ENCODE measurements at regions not wholly inside any gene's neighbourhood (a gene's known extent, or its start where the extent isn't known, plus 50 kb on each side); places are given as distances from the start of the nearest gene placed in this dataset.

DNA sequence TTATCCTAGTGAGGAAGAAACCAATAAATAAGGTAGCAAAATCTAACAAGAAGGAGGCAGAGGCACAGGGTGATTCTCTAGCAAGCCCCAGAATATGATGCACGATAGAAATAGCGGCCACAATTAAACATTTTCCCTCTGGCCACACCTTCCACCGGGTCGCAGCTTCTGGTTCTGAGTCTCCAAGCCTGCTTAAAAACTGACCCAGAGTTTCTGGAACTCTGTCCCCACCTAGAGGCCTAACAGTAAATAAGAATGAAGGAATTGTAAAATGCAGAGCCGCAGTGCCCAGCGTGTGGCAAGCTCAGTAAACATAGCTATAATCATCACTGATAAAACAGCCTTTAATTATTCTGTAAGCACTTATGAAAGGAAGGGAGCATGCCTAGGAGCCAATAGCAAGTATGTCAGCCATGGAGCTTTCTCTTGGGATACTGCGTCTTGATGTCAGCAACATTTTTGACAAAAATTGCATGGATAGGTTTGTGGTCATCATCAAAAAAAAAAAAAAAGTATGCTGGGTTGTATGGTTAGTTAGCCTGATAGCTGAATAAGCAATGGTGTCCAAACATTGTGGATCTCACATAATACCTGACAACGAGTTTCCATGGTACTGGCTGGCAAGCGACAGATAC is 465.5 kb downstream of the DNAH5 start:
- FAIRE-seq = no peak

DNA sequence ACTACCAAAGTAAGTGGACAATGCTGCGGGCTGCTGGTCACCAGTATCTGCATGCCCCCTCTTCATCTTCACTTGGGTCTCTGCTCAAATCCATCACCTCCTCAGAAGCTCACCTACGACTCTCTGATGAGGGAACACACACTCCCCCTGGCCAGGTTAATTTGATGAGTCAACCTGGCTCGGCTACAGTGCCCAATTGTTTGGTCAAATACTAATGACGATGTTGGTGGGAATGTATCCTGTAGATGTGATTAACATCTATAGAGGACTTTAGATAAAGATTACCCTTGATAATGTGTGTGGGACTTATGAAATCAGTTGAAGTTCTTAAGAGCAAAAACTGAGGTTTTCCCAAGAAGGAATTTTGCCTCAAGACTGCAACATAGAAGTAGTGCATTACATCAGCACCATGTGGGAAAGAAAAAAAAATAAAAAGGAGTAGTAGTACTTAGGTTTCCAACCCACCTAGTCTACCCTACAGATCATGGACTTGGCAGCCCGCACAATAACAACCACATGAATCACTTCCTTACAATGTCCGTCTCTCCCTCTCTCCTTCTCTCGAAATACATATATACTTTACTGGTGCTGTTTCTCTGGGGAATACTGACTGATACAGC is 467.3 kb downstream of the DNAH5 start:
- DNase-seq (ENCODE audit: low spot score) (peak; percentile 72), FAIRE-seq (peak; percentile 72)

More for the DNA sequence above, 465.5 kb downstream of the DNAH5 start:
- DNase-seq (ENCODE audit: low spot score) = peak; percentile 76

DNA sequence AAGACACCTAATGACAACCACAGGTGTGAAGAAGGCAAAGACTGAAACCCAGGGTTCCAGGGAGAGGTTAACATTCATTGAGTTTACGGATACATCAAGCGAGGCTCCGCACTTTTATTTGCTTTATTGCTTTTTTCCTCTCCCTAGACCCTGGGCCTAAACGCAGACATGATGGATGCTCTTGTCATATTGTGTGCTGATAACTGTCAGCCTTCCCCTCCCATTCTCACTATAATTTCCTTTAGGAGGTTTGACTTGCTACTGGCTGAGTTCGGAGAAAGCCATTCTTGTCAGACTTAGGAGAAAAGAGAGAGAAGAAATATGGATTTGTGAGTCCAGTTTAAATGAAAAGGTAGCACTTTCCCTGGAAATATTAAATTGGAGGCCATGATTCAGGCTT is 471.6 kb downstream of the DNAH5 start:
- DNase-seq (ENCODE audit: low spot score) (no peak), FAIRE-seq (no peak)

DNA sequence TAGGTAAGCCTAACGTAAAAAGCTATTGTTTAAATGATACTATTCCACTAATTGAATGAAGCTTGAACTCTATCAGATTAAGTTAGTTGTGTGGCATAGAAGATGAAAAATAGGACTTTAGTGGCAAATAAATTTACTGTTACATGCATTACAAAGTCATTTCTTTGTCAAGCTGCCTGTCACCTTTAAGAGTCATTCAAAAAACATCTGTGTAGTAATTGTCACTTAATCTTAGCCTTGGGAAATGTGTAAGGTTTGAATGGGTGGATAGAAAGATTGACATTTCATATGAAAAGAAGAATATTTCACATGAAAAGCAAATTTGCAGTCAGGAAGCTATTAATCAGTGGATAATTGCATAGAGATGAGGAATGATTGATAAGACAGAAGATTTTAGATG is 473.5 kb downstream of the DNAH5 start:
- FAIRE-seq = no peak

DNA sequence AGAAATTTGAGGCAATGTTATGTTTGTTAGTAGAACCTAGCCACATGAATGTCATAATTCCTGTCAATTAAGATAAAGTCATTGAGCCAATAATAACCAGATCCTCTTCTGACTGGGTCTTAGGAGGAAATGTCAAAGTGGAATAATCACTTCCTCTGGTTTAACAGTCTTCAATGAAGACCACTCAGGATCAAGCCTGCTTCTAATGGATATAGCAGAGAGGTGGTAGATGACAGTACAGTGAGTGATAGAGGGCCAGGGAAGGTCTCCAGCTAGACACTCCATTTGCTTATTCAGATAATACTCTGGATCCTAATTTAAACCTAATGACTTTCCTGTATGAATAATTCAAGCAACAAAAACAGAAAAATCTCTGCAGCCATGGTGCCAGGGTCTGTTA is 474.2 kb downstream of the DNAH5 start:
- FAIRE-seq = no peak
- no peak for DNase-seq (ENCODE audit: low spot score)

More for the DNA sequence above, 473.5 kb downstream of the DNAH5 start:
- no peak for DNase-seq (ENCODE audit: low spot score)

DNA sequence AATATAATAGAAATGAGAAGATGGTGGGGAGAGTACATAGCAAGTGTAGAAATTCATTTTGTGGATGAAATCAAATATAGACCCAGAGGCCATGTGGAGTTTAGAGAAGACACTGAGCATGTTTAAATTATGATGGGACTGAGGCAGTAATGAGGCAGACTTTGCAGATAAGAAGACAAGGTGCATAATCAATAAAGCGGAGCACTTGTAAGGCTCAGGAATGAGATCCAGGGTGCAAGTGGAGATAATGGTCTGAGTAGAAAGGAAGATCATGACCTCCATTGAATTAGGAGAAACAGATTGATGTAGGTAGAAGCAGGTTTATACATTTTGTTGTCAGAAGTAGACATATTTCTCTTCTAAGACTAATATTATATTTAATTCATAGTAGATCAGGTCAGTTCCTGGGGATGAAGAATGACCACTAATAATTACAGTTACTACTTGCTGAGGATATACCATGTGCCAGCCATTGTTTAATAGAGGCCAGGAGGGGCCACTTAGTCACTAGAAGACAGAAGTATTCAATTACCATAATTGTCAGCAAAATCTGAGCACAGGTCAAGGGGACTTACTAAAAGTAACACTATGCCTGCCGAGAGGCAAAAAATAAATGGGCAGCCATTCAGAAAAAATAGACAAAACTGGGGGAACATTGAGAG is 479.8 kb downstream of the DNAH5 start:
- no peak for FAIRE-seq
- DNase-seq (ENCODE audit: low spot score) = no peak

DNA sequence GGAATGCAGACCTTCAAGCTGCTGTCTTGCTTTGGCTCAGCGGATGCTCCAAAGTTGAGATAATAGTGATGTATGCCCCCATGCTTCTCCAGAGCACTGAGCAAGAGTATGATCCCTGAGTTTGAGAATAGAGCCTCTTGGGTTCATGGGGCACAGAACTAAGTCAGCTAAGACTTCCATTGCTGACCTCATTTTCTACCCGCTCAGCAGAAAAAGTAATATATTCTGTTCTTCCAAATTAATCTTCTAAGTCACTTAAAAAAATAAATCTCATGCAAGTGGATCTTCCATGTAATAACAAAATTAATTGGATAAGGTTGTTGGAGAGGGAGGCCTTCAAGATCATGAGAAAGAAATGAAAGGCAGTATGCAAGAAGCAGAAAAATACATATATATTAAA is 483.9 kb downstream of the DNAH5 start:
- no peak for FAIRE-seq
- DNase-seq (ENCODE audit: low spot score) = no peak

DNA sequence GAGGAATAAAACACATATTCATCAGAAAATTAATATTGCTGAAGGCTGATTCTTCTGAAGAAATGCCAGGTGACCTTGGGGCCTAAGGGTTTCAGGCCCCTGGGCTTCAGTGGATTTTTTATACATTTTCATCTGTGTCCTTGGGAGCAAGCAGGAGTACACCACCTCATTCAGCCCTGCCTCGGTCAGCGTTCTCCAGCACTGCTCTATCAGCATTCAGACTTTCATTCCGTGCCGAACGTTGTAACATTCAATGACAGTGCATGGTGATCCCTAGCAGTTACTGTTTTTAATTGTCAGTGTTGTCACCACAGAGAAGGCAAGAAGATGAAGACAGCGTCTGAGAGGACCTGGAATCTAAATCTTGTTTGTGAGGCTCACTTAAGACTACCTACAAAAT is 490.4 kb downstream of the DNAH5 start:
- FAIRE-seq (no peak), DNase-seq (ENCODE audit: low spot score) (no peak)

DNA sequence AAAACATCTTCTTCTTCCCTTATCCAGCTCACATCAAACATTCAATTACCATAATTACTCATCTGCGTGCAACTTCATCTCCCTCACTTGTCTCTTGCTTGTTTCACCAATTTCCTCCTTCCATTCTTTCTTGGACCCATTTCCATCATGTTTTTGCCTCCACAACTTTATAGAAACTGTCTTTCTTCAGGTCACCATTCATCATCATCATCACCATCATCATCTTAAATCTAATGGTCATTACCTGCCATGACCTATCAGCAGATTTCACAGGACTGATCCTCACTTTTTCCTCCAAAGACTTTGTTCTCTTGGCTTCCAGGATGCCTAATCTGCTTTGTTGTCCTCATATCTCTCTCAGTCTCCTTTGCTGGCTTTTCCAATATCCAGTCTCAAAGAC is 495.6 kb downstream of the DNAH5 start:
- DNase-seq (ENCODE audit: low spot score) (no peak), FAIRE-seq (no peak)

DNA sequence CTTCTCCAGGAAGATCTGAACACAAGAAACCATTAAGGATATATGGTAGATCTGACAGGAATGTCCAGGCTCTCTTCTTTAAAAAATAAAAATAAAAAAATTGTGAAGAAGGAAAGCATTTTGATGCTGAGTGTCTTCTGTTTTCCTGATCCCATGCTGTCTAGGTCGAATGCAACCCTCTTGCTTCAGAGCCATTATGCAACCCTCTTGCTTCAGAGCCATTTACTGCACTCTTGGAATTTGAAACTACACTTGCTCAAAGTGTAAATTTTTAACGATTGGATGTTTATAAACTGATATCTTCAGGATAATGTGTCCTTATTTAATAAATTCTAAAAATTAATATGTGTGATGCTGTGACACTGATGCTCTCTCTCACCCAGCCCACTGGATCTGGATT is 505.1 kb downstream of the DNAH5 start:
- no peak for DNase-seq (ENCODE audit: low spot score)
- no peak for FAIRE-seq

DNA sequence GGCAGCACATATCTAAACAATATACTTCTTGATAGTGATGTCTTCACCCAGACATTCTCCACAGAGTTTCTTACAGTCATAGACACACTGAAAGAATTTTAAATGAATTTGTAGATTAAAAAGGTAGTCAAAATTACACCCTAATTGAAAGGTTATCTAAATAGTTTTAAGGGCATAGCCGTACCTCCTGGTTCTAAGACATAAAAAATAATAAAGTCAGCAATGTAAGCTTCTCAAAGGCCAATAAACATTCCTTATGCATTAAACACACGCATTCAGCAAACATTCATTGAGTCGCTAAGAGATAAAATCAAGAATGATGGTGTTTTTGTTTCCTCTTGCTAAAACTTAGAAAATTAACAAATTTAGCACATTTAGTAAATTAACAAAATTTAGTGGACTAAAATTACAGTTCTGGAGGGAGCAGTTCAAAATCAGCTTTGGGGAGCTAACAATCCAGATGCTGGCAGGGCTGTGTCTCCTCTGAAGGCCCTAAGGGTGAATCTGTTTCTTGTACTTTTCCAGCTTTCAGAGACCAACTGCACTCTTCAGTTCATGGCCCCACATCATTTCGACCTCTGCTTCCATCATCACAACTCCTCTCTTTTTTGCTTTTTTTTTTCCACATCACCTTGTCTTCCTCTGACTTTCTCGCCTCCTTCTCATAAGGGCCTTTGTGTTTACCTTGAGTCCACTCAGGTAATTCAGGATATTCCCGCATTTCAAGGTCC is 516.5 kb downstream of the DNAH5 start:
- FAIRE-seq = no peak
- DNase-seq (ENCODE audit: low spot score) = no peak

DNA sequence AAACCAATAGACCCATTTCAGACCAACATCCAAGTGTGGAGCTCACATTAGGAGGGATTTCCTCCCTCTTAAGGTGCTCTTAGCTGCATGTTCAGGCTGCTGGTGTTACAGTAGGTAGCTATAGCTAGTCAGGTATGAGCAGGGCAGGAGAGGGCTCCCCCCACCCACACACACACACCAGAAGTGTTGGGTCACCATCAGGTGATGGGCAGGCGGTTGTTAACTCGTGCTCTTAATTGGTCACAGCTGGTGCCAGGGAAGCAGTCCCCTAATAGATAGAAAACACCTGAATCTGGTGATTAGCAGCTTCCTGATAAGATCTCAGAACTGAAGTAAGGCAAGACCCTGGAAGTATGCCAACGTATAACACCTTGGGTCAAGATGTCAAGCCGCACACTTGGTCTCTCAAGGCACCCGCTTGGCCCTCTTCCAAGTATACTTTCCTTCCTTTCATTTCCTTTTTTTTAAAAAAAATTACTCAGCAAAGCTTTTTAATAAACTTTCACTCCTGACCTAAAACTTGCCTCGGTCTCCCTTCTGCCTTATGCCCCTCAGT is 532.4 kb downstream of the DNAH5 start:
- FAIRE-seq (no peak), DNase-seq (ENCODE audit: low spot score) (no peak)

DNA sequence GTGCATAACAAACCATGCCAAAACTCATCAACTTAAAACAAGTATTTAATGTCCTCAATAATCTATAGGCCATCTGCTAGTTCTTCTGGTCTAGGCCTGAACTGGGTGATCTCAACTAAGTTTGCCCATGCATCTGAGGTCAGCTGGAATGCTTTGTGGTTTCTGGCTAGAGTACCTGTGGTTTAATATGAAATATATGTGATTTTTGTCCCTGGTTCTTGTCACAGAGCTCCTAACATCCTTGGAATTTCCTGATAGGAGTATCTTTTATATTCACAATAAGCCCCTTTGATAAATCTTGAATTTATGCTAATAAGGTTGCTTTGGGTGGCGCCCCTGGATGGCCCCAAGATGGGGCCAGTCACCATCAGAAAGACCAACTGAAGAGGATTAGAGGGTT is 535.9 kb downstream of the DNAH5 start:
- peak; percentile 60 for DNase-seq (ENCODE audit: low spot score)
- FAIRE-seq = peak; percentile 32

DNA sequence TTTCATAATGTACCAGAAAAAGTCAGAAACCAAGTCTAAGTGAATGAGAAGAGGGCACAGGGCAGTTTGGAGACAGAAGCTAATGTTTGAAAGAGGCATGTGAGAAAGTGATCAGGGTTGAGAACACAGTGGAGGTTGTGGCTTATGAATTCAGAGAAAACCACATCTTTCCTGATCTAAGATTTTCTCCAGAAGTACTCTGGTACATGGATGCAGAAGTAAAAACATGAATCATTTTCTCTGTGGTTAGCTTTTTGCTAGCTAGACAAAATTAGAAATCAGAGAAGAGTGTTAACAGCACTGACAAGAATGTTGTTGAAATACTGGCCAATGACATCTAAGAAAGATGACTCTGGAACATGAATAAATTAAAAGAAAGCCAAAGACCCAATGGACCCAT is 541.1 kb downstream of the DNAH5 start:
- DNase-seq (ENCODE audit: low spot score) (no peak), FAIRE-seq (no peak)

DNA sequence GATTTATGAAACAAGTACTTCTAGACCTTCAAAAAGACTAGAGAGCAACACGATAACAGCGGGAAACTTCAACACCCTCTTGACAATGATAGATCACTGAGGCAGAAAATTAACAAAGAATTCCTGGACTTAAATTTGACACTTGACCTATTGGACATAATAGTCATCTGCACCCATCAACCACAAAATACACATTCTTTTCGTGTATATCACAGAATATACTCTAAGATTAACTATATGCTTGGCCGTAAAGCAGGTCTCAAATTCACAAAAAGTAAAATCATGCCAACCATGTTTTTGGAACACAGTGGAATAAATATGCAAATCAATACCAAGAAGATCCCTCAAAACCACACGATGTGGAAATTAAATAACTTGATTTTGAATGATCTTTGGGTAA is 559.4 kb downstream of the DNAH5 start:
- FAIRE-seq (no peak), DNase-seq (ENCODE audit: low spot score) (no peak)

DNA sequence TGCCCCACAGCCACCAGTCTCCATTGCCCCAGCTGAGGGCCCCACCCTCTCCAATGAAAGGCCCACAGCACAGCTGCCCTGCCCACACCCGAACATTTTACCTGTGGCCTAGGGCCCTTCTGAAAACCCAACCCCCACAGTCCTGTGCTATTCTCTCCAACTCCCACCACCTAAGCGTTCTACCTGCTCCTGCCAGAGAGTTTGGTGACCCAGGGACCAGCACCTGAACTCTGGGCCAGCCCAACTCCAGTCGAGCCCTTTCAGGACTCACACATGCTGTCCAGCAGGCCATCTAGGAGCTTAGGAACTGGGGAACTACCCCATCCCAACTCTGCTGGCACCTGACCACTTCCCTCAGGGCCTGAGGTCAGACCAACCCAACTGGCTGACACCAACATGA is 562.3 kb downstream of the DNAH5 start:
- no peak for FAIRE-seq
- DNase-seq (ENCODE audit: low spot score) = no peak

DNA sequence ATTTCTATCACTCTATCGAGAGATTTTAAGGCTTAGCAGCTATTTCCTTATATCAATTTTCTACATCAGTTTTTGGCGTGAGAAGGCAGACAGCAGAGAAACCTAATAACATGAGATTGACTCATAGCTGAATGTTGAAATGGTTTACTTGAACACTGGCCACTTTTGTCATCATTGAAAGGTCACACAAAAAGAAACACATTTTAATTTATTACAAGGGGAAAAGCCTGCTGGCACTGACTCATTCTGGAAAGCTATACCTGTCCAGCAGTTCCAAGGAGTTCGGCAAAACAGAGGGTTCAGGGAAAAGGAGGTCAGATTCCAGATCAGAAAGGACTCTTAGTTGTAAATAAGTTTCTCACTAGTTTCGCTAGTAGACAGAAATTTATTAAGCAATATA is 566.4 kb downstream of the DNAH5 start:
- FAIRE-seq (no peak), DNase-seq (ENCODE audit: low spot score) (peak; percentile 12)

DNA sequence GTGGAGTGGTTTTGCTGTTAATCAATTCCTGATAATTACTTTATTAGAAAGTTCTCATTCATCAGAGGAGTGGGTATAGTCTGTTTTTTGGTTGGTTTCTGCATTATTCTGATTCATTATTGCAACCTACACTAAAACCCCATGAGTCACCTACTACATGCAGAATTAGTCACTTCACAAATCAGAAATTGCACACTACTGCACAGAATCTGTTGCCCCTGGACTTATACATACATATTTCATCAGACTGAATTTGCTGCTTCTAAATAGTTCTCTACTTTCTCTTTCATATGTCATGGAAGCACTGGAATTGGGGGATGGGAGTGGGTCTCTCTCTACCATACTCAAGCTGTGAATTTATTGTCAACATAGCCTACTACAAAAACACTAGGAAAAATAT is 585.1 kb downstream of the DNAH5 start:
- no peak for FAIRE-seq
- DNase-seq (ENCODE audit: low spot score) = no peak

DNA sequence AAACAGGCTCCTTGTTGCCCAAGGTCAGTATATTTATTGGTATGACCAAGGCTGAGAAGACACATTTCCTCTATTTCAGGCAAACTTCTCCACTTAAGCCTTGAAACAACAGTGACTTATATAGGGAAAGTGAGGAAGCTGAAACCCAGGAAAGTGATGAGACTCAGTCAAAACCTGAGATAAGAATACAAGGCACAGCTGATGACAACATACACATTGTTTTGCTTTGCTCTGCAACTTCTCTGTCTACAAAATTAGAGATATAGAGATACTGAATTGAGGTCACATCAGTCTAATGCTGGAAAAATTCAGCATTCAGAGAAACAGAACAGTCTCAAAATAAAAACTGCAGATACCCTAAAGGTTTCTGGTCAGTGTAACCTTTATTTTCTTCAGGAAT is 586.1 kb downstream of the DNAH5 start:
- FAIRE-seq = peak; percentile 37
- no peak for DNase-seq (ENCODE audit: low spot score)

DNA sequence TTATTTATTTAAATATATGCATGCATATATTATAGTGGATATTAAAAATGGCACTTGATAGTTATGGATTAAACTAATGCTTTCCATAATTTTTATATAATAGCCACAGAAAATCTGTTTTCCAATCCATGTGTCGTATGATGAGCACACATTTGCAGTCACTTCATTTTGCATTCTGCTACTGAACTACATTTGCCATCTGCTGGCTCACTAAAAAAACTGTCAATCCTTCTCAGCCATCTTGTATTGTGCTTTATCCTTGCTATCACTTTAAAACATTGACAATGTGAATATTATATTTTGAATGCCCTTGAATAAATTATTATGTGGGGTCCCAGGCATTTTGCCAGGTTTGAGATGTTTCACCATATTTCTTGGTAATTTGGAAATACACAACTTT is 586.6 kb downstream of the DNAH5 start:
- DNase-seq (ENCODE audit: low spot score) (no peak), FAIRE-seq (no peak)

DNA sequence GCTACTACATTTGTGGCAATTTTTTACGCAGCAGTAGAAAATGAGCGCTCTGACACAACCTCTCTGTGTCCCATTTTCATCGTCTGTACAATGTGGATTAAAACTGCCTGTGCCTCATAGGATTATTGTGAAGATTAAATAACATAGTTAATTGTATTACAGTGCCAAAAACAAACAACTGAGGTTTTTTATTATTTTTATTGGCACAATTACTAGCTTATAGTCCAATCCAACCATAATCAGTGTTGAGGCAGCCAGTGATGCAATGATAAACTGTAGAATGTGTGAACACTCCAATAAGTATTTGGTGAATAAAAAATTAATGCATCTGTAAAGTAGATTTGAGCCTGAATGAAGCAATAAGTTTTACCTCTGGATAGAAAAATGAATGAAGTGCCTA is 588.3 kb downstream of the DNAH5 start:
- DNase-seq (ENCODE audit: low spot score) (no peak), FAIRE-seq (no peak)

DNA sequence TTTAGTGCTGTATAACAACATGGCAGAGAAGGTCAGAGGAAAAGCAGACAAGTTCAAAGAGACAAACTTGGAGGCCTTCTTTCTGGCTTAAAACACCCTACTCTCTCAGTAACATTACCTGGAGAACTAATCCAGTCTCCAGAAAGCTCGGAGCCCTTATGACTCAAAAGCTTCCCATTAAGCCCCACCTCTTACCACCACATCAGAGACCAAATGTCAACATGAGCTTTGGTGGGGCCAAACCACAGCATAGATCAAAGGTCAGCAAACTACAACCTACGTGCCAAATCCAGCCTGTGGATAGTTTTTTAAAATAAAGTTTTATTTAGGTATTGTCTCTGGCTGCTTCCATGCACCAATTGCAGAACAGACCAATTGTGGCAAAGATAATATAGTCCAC is 589.9 kb downstream of the DNAH5 start:
- peak; percentile 62 for FAIRE-seq

More for the DNA sequence above, 589.9 kb downstream of the DNAH5 start:
- peak; percentile 56 for DNase-seq (ENCODE audit: low spot score)

All from urothelium cell line (cell line).